SIG-M5 treated with dmso at 0.1 percent for 504 hours (cell line): ENCODE measurements at regions not wholly inside any gene's neighbourhood (a gene's known extent, or its start where the extent isn't known, plus 50 kb on each side); places are given as distances from the start of the nearest gene placed in this dataset.
A peak's percentile ranks its signal among the peaks of the same experiment; 100 is the strongest.
"Not testable (repeated sequence)": the region's sequence is repeated elsewhere in the genome, so short reads cannot be mapped to it uniquely, and the experiment has no call there.

Experiments used
- DNase-seq: peaks from one replicate; lab custom pipeline; 2025; ENCODE audit not compliant: unreplicated experiment; lab: John Stamatoyannopoulos, UW

- DNase-seq = no peak
These were observed 304.1 kb upstream of the C16orf82 start for GRCh38 chr16:26762594-26762993.

- peak; percentile 8 for DNase-seq
These were observed 301.6 kb upstream of the C16orf82 start for GRCh38 chr16:26765087-26765486.

- DNase-seq = no peak
These were observed 298.2 kb upstream of the C16orf82 start for GRCh38 chr16:26768385-26769010.

GRCh38 chr16:26770547-26770946 lies 296.2 kb upstream of the C16orf82 start:
- DNase-seq = no peak

GRCh38 chr16:26772503-26772902 lies 294.2 kb upstream of the C16orf82 start:
- no peak for DNase-seq

GRCh38 chr16:26777821-26778220 lies 288.9 kb upstream of the C16orf82 start:
- DNase-seq = no peak

DNA sequence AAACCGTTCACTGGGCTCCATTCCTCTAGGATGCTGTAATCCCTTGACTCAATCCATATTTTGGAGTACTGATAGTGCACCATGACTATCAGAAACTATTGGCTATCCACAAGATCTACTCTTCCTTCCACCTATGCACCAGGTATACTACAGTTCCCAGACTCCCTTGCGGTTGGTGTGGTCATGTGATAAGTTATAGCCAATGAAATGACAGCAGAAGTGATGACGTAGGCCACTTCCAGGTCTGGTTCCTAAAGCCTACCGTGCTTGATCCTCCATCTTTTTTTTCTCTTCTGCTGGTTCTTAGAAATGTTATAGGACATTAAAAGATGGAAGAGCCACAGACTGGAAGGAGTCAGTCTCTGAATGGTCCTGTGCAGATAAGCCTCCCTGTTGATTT lies 278.8 kb upstream of the C16orf82 start:
- no peak for DNase-seq

DNA sequence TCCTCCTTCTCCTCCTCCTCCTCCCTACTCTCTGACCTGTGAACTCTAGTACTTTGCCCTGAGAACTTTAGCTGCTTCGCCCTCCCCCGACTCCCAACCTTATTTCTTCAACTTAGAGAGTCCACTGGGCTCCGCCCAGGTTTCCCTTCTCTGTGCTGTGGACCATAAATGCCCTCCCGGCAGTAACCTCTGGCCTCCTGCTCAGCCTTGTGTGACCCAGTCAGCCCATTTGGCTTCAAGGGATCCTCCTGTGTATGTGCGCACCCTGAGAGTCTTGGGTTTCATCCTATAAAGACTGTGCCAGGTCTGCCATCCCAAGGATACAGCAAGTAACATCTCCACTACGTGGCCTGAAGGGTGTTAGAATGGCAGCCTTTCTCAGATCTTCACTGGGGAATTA lies 275.6 kb upstream of the C16orf82 start:
- DNase-seq = no peak

- DNase-seq = no peak
These were observed 271.5 kb upstream of the C16orf82 start for GRCh38 chr16:26795184-26795583.

DNA sequence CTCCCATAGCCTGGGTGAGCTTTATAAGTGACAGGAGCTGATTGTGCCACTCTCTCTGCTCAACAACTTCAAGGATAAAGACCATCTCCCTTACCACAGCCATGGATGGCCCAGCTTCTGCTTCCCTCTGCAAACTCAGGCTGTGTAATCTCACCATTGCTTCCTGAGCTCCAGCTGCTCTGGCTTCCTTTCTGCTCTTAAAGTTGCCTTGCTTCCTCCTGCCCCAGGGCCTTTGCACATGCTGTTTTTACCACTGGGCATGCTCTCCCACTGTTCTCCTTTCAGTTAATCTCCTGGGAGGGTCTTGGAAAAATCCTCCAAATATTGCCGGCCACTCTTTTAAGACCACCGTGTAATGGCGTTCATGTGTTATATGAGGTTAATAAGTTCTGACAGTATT lies 265.1 kb upstream of the C16orf82 start:
- no peak for DNase-seq

GRCh38 chr16:26802440-26802839 lies 264.3 kb upstream of the C16orf82 start:
- DNase-seq = no peak

GRCh38 chr16:26802965-26803364 lies 263.8 kb upstream of the C16orf82 start:
- no peak for DNase-seq

- DNase-seq = no peak
These were observed 260.1 kb upstream of the C16orf82 start for GRCh38 chr16:26806657-26807056.

DNA sequence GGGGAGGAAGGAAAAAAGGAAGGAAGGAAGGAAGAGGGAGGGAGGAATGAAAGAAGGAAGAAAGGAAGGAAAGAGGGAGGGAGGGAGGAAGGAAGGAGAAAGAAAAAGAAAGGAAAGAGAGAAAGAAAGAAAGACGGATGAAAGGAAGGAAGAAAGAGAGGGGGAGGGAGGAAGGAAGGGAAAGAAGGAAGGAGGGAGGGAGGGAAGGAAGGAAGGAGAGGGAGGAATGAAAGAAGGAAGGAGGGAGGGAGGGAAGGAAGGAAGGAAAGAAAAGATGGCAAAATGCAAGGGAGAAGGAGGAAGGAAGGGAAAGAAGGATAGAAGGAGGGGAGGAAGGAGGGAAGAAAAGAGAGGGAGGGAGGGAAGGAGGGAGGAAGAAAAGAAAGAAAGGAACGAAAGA lies 257.3 kb upstream of the C16orf82 start:
- DNase-seq = no peak

DNA sequence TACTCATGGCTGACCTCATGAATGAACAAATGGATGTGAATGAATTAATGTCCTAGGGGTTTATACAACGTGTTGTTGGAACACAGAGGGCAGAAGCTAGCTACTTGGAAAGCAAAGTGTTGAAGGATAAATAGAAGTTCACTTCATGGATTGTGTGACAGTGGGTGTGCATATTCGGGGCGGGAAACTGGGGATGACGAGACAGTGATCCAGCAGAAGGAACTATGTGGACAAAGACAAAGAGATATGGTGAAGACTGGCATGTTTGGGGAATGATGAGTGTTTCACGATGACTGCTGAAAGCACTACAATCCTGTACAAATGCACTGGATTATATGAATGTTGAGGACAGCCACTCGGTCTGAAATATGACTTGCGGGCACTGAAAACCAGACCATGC lies 250.5 kb upstream of the C16orf82 start:
- no peak for DNase-seq

- no peak for DNase-seq
These were observed 249.7 kb upstream of the C16orf82 start for GRCh38 chr16:26816885-26817571.

DNA sequence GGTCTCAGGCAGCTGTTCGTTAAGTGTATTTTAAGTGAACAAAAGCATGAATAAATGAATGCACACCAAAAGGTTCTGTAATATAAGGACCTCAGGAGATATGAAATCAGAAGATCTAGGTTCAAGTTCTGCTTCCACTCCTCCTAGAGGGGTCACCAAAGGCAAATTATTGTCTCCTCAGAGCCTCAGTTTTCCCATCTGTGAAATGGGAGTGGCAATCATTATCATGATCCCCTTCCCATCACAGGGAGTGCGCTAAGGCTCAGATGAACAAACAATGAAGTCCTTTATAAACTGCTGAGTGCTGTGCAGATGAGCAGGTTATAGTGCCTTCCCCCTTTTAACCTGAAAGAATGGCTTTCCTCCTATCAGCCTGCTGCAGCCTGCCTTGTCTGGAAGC lies 248.3 kb upstream of the C16orf82 start:
- DNase-seq = no peak

DNA sequence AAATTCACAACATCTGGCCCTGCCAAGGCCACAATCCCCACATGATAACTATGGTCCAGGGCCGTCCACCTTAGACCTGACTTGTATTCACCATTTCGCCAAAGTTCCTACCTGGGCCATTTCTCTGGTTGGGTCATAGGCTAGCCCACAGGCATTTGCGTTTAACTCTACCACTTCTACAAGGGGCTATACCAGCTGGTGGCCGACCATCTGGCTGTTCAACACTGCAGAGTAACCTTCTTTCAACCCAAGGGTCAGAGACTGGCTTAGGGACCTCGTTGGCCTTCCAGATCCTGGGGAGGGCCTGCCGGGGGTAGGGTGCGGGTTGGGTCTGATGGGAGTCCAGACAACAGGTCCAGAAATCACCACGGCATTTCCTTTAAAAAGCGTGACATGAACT lies 242.3 kb upstream of the C16orf82 start:
- no peak for DNase-seq

DNA sequence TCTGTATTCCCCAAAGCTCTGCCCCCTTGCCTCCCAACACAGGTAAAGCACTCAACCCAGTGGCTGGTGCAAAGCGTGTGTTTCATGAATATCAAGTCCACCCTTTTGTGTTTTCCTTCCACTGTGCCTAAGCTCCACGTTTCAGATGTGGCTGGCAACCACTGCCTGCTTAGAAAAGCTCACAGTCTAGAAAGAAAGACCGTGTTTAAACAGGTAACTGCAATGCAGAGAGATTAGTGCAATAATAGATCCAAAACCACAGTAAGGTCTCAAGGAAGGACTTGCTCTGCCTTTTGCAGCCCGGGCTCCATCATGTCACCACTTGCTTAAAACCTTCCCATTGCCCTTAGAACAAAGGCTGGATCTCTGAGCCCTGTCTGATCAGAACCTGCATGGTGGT lies 240.2 kb upstream of the C16orf82 start:
- DNase-seq = no peak

DNA sequence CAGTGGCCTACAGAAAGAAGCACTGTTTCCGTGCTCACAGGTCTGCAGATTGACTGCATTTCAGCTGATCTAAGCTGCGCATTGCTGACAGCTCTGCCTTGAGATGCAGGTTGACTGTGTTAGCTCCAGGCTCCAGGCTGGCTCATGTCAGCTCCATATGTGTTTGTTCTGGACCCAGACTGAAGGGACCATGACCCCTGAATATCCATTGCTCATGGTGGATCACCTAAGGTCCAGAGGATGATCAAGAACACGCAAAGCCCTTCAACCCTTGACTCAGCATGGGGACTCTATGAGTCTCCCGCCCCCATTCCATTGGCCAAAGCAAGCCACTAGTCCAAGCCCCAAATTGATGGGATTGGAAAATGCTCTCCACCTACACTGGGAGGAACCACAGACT lies 239.3 kb upstream of the C16orf82 start:
- no peak for DNase-seq

GRCh38 chr16:26830428-26831127 lies 236.1 kb upstream of the C16orf82 start:
- no peak for DNase-seq

- not testable (repeated sequence) for DNase-seq
These were observed 230.6 kb upstream of the C16orf82 start for GRCh38 chr16:26836114-26836513.
